Endothelial cell of umbilical vein (primary cell): ENCODE measurements at regions not wholly inside any gene's neighbourhood (a gene's known extent, or its start where the extent isn't known, plus 50 kb on each side); places are given as distances from the start of the nearest gene placed in this dataset.

ENCODE experiments used
- BruUV-seq: library from RNA; stranded (reverse); fragments of 400-500 nt; replicated peaks from 2 replicates; lab custom pipeline; 2021; lab: Mats Ljungman, UMichigan
- CTCF ChIA-PET: fragments of 300-600, 350-600 bp; sonication (Branson Sonifier 250); formaldehyde crosslinking; loops from one replicate; lab custom pipeline; 2021; ENCODE audit warnings: antibody characterized with exemption, inconsistent platforms; lab: Charles Lee
- POLR2A ChIA-PET: fragments of 300-600, 350-600 bp; sonication (Branson Sonifier 250); formaldehyde crosslinking; loops from one replicate; lab custom pipeline; 2021; ENCODE audit warnings: antibody characterized with exemption, inconsistent platforms; lab: Charles Lee
- DNase-seq: peaks from one replicate; pipeline ENCODE4 v3.0.0-alpha.2; 2011; ENCODE audit warnings: low read depth, low spot score
- FAIRE-seq: peaks from 2 replicates; lab custom pipeline; 2011; peaks lifted over from hg19 to GRCh38; lab: Jason Lieb, UNC
- H2AFZ ChIP-seq: 2 replicates; pipeline ENCODE4 v1.6.0; 2012; ENCODE audit warnings: low read depth, low read length, control low read depth, inconsistent platforms
- H3K27ac ChIP-seq: 2 replicates; pipeline ENCODE4 v1.5.1; 2011; ENCODE audit warnings: low read depth, mild to moderate bottlenecking, control low read depth, low read length, moderate library complexity; ENCODE audit not compliant: insufficient read depth
- H3K27me3 ChIP-seq, 2 experiments: 2 replicates each; pipeline versions ENCODE4 v1.6.0 to v1.6.1; 2011; ENCODE audit warnings: low read length in 2 of 2, mixed read lengths in 1 of 2; ENCODE audit not compliant: control insufficient read depth in 2 of 2, insufficient read depth in 2 of 2
- H3K36me3 ChIP-seq, 2 experiments: 2 replicates in 1 of 2; 3 replicates in 1 of 2; pipeline ENCODE4 v1.5.1; 2011; ENCODE audit warnings: low read length in 2 of 2, mild to moderate bottlenecking in 1 of 2, moderate library complexity in 1 of 2; ENCODE audit not compliant: control insufficient read depth in 2 of 2, insufficient read depth in 2 of 2; ENCODE audit errors: extremely low read depth in 1 of 2
- H3K4me1 ChIP-seq: 3 replicates; pipeline ENCODE4 v1.5.1; 2011; ENCODE audit warnings: mild to moderate bottlenecking, low read length; ENCODE audit not compliant: control insufficient read depth, insufficient read depth; ENCODE audit errors: extremely low read depth
- H3K4me2 ChIP-seq: 2 replicates; pipeline ENCODE4 v1.6.1; 2011; ENCODE audit warnings: low read length, control low read depth, mixed read lengths; ENCODE audit not compliant: insufficient read depth
- H3K4me3 ChIP-seq, 3 experiments: fragments of 200-600 bp in 1 of 3; sonication (generic), shearing (Covaris generic) in 1 of 3; replicated peaks in 1 of 3; 2 replicates each; pipeline ENCODE4 v1.5.1; 2011 to 2016; ENCODE audit warnings: control low read depth in 3 of 3, low read length in 3 of 3, mild to moderate bottlenecking in 2 of 3, inconsistent platforms in 1 of 3, low read depth in 1 of 3, moderate library complexity in 1 of 3; ENCODE audit not compliant: insufficient read depth in 1 of 3
- H3K79me2 ChIP-seq: 2 replicates; pipeline ENCODE4 v1.6.0; 2012; ENCODE audit warnings: low read length, inconsistent platforms; ENCODE audit not compliant: control insufficient read depth, insufficient read depth
- H3K9ac ChIP-seq: replicated peaks from 2 replicates; pipeline ENCODE3; 2011; ENCODE audit warnings: low read length, control low read depth; ENCODE audit not compliant: insufficient read depth; ENCODE audit errors: extremely low read depth
- H3K9me1 ChIP-seq: replicated peaks from 3 replicates; pipeline ENCODE4 v1.6.0; 2011; ENCODE audit warnings: mild to moderate bottlenecking, low read length; ENCODE audit not compliant: control insufficient read depth, insufficient read depth; ENCODE audit errors: extremely low read depth
- H3K9me3 ChIP-seq: replicated peaks from 2 replicates; pipeline ENCODE4 v1.5.1; 2012; ENCODE audit warnings: low read length, inconsistent platforms; ENCODE audit not compliant: control insufficient read depth, insufficient read depth
- H4K20me1 ChIP-seq: replicated peaks from 2 replicates; pipeline ENCODE3; 2011; ENCODE audit warnings: mild to moderate bottlenecking, low read length; ENCODE audit not compliant: control insufficient read depth, insufficient read depth; ENCODE audit errors: extremely low read depth
- CTCF ChIP-seq, 2 donors: IDR thresholded peaks; 1 replicate in 1 of 2; 2 replicates in 1 of 2; pipeline ENCODE4 v1.5.1; 2011; ENCODE audit warnings: low read length in 2 of 2, mild to moderate bottlenecking in 2 of 2, moderate library complexity in 2 of 2, control low read depth in 1 of 2, inconsistent platforms in 1 of 2, low read depth in 1 of 2; ENCODE audit not compliant: insufficient read depth in 1 of 2; ENCODE audit errors: extremely low read depth in 1 of 2
- EZH2 ChIP-seq: IDR thresholded peaks from 2 replicates; pipeline ENCODE4 v1.6.1; 2012; ENCODE audit warnings: borderline replicate concordance, low read depth, mild to moderate bottlenecking, moderate library complexity, low read length, inconsistent platforms; ENCODE audit not compliant: severe bottlenecking
- FOS ChIP-seq: IDR thresholded peaks from 2 replicates; pipeline ENCODE4 v1.6.1; 2011; ENCODE audit warnings: mild to moderate bottlenecking, low read length, moderate library complexity, borderline replicate concordance; ENCODE audit not compliant: insufficient read depth
- GATA2 ChIP-seq: IDR thresholded peaks from 2 replicates; pipeline ENCODE4 v1.7.0; 2011; ENCODE audit warnings: low read depth, mild to moderate bottlenecking, moderate library complexity, mixed read lengths, low read length; ENCODE audit not compliant: insufficient read length, insufficient read depth
- JUN ChIP-seq: IDR thresholded peaks from 2 replicates; pipeline ENCODE4 v1.6.1; 2011; ENCODE audit warnings: borderline replicate concordance, low read depth; ENCODE audit not compliant: insufficient read length, insufficient read depth
- MAX ChIP-seq: IDR thresholded peaks from 2 replicates; pipeline ENCODE4 v1.6.1; 2011; ENCODE audit not compliant: insufficient read depth, insufficient read length
- MYC ChIP-seq: IDR thresholded peaks from one replicate; pipeline ENCODE4 v1.6.1; 2011; ENCODE audit warnings: mild to moderate bottlenecking, low read depth, low read length
- POLR2A ChIP-seq: IDR thresholded peaks from 2 replicates; pipeline ENCODE4 v1.6.1; 2012; ENCODE audit warnings: low read depth, mild to moderate bottlenecking, control low read depth, low read length
- POLR2AphosphoS5 ChIP-seq: IDR thresholded peaks from 2 replicates; pipeline ENCODE4 v1.6.1; 2012; ENCODE audit warnings: low read depth, mild to moderate bottlenecking, control low read depth, low read length, moderate library complexity; ENCODE audit not compliant: insufficient read depth
- dilution Hi-C: fragments of 300-500 bp; cut with MboI; formaldehyde crosslinking; loops from one replicate; pipeline ENCODE4 v1.15.0; 2019; ENCODE audit warnings: low sequenced_read_pairs; ENCODE audit not compliant: extremely low pct_ligation_motif_present
- intact Hi-C: fragments of 100-400 bp; cut with micrococcal nuclease; formaldehyde crosslinking; loops from one replicate; pipeline ENCODE4 v1.10.0; 2022

- H3K9me3 ChIP-seq = no peaks in the 10 kb centered on the region
- no TSS peak for BruUV-seq
- H3K9me1 ChIP-seq = no peaks in the 10 kb centered on the region
- no peaks in the 10 kb centered on the region for H3K79me2 ChIP-seq
- no peak overlapping the region for H3K27ac ChIP-seq
- H3K4me2 ChIP-seq = no peak overlapping the region
- no peak for FAIRE-seq
- ChIA-PET CTCF (no interaction called here), POLR2A (interaction anchor here (0.7 kb wide), 1 partner anchor 19 kb away, joined by 3 read pairs; no protein-coding TSS in a partner anchor)
- dilution Hi-C loops = no loop called here
- no peaks in the 10 kb centered on the region for H3K36me3 ChIP-seq
- intact Hi-C loops = no loop called here
- H3K4me3 ChIP-seq = no peak overlapping the region
- H3K9ac ChIP-seq = no peak overlapping the region
- TF ChIP-seq MAX (no peak), POLR2AphosphoS5 (no peak), EZH2 (no peak), CTCF (IDR thresholded peaks at IDR 0.05; ENCODE audit: extremely low read depth in 1 of 2, insufficient read depth in 1 of 2, low read depth in 1 of 2, low read length in 2 of 2) (no peak), JUN (no peak), POLR2A (no peak), FOS (no peak), GATA2 (no peak), MYC (no peak)
- no peak for DNase-seq
- H3K27me3 ChIP-seq = no peaks in the 10 kb centered on the region
- H3K4me1 ChIP-seq = no peaks in the 10 kb centered on the region
- H2AFZ ChIP-seq = no peak overlapping the region
- H4K20me1 ChIP-seq = no peaks in the 10 kb centered on the region
These were observed 484.0 kb downstream of the C6orf118 start for GRCh38 chr6:164825386-164825785.
